Panc1 (cell line): ENCODE measurements at regions not wholly inside any gene's neighbourhood (a gene's known extent, or its start where the extent isn't known, plus 50 kb on each side); places are given as distances from the start of the nearest gene placed in this dataset.

ENCODE experiments used
- ATAC-seq: fragments of 200-7000 bp; cut with Tn5 transposase; 2 replicates; pipeline ENCODE4 v1.9.1; 2020; ENCODE audit warnings: mild to moderate bottlenecking, moderate library complexity
- BruUV-seq: library from RNA; stranded (reverse); fragments of 400-500 nt; replicated peaks from 2 replicates; lab custom pipeline; 2021; lab: Mats Ljungman, UMichigan
- CTCF ChIA-PET: fragments of 300-600 bp; sonication (Branson Sonifier 250); formaldehyde crosslinking; loops from one replicate; lab custom pipeline; 2022; ENCODE audit warnings: antibody characterized with exemption; lab: Charles Lee
- POLR2A ChIA-PET: fragments of 300-600 bp; sonication (Branson Sonifier 250); formaldehyde crosslinking; loops from one replicate; lab custom pipeline; 2022; ENCODE audit warnings: antibody characterized with exemption; lab: Charles Lee
- DNase-seq: peaks from one replicate; pipeline ENCODE4 v3.0.0-alpha.2; 2010; ENCODE audit warnings: low read depth, low spot score
- H3K27ac ChIP-seq: 2 replicates; pipeline ENCODE4 v1.5.1; 2011; ENCODE audit warnings: mild to moderate bottlenecking, low read length, inconsistent platforms
- H3K27me3 ChIP-seq: fragments of 200-500 bp; sonication (Bioruptor generic); 2 replicates; pipeline ENCODE4 v1.6.0; 2014; ENCODE audit warnings: low read length, inconsistent platforms; ENCODE audit not compliant: control insufficient read depth, insufficient read depth
- H3K36me3 ChIP-seq: fragments of 200-500 bp; sonication (Bioruptor generic); 2 replicates; pipeline ENCODE4 v1.5.1; 2014; ENCODE audit warnings: inconsistent platforms, mild to moderate bottlenecking, low read length, moderate library complexity; ENCODE audit not compliant: control insufficient read depth, insufficient read depth
- H3K4me1 ChIP-seq: 2 replicates; pipeline ENCODE4 v1.5.1; 2011; ENCODE audit warnings: inconsistent platforms, mild to moderate bottlenecking, low read length, moderate library complexity; ENCODE audit not compliant: control insufficient read depth, insufficient read depth
- H3K4me3 ChIP-seq, 2 experiments: 2 replicates each; pipeline ENCODE4 v1.5.1; 2011 to 2012; ENCODE audit warnings: low read depth in 2 of 2, low read length in 2 of 2, mild to moderate bottlenecking in 2 of 2, inconsistent platforms in 1 of 2, moderate library complexity in 1 of 2
- H3K9me3 ChIP-seq: fragments of 200-500 bp; sonication (Bioruptor generic); 2 replicates; pipeline ENCODE4 v1.5.1; 2014; ENCODE audit warnings: low read depth, mild to moderate bottlenecking, inconsistent platforms, low read length, moderate library complexity; ENCODE audit not compliant: control insufficient read depth, insufficient read depth
- POLR2AphosphoS5 ChIP-seq: IDR thresholded peaks from 2 replicates; pipeline ENCODE4 v1.6.1; 2012; ENCODE audit warnings: mild to moderate bottlenecking, low read depth, low read length, moderate library complexity
- SIN3A ChIP-seq: IDR thresholded peaks from 2 replicates; pipeline ENCODE4 v1.6.1; 2012; ENCODE audit warnings: low read depth, mild to moderate bottlenecking, low read length, moderate library complexity, borderline replicate concordance; ENCODE audit not compliant: insufficient read depth
- TCF7L2 ChIP-seq: IDR thresholded peaks from 2 replicates; pipeline ENCODE4 v1.6.1; 2011; ENCODE audit warnings: mild to moderate bottlenecking, low read depth, low read length, inconsistent platforms
- in situ Hi-C: cut with HindIII; loops from 2 replicates; pipeline ENCODE4 v1.10.0; 2016; ENCODE audit warnings: low sequenced_read_pairs, low pct_unique_long_range_greater_than_20kb
- intact Hi-C: fragments of 100-400 bp; cut with micrococcal nuclease; formaldehyde crosslinking; loops from one replicate; pipeline ENCODE4 v1.10.0; 2022; ENCODE audit not compliant: unreplicated experiment
- TF ChIP-seq, protein P1 (sequence below), 2 experiments: IDR thresholded peaks; 2 replicates each; pipeline ENCODE4 v1.6.1; 2011 to 2012; ENCODE audit warnings: low read depth in 2 of 2, control low read depth in 1 of 2, low read length in 1 of 2, mild to moderate bottlenecking in 1 of 2, moderate library complexity in 1 of 2; ENCODE audit not compliant: insufficient read depth in 1 of 2
- TF ChIP-seq, protein P2 (sequence below): fragments of 450-650 bp; IDR thresholded peaks from 2 replicates; pipeline ENCODE4 v1.5.1; 2017; ENCODE audit warnings: mild to moderate bottlenecking

- ChIA-PET POLR2A (no interaction called here), CTCF (interaction anchor here (0.6 kb wide), 1 partner anchor 541 kb away, joined by 12 read pairs; no protein-coding TSS in a partner anchor)
- intact Hi-C loops = no loop called here
Measured at GRCh38 chr7:46786221-46786954, 795.5 kb downstream of the TNS3 start.

GRCh38 chr7:46784732-46785131 is 797.2 kb downstream of the TNS3 start:
- peak; percentile 64 for ATAC-seq
- POLR2A ChIA-PET = no interaction called here
- Histone ChIP-seq H3K4me1 (no peaks in the 10 kb centered on the region), H3K9me3 (no peaks in the 10 kb centered on the region), H3K4me3 (no peak overlapping the region), H3K27ac (no peak overlapping the region), H3K27me3 (no peaks in the 10 kb centered on the region), H3K36me3 (no peaks in the 10 kb centered on the region)
- peak; percentile 78 for DNase-seq
- intact Hi-C loops (no loop called here), in situ Hi-C loops (no loop called here)
- BruUV-seq = no TSS peak
- no peak for TF ChIP-seq TCF7L2
- TF ChIP-seq SIN3A = no peak
- TF ChIP-seq, protein P1, sequence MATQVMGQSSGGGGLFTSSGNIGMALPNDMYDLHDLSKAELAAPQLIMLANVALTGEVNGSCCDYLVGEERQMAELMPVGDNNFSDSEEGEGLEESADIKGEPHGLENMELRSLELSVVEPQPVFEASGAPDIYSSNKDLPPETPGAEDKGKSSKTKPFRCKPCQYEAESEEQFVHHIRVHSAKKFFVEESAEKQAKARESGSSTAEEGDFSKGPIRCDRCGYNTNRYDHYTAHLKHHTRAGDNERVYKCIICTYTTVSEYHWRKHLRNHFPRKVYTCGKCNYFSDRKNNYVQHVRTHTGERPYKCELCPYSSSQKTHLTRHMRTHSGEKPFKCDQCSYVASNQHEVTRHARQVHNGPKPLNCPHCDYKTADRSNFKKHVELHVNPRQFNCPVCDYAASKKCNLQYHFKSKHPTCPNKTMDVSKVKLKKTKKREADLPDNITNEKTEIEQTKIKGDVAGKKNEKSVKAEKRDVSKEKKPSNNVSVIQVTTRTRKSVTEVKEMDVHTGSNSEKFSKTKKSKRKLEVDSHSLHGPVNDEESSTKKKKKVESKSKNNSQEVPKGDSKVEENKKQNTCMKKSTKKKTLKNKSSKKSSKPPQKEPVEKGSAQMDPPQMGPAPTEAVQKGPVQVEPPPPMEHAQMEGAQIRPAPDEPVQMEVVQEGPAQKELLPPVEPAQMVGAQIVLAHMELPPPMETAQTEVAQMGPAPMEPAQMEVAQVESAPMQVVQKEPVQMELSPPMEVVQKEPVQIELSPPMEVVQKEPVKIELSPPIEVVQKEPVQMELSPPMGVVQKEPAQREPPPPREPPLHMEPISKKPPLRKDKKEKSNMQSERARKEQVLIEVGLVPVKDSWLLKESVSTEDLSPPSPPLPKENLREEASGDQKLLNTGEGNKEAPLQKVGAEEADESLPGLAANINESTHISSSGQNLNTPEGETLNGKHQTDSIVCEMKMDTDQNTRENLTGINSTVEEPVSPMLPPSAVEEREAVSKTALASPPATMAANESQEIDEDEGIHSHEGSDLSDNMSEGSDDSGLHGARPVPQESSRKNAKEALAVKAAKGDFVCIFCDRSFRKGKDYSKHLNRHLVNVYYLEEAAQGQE (IDR thresholded peaks at IDR 0.05; ENCODE audit: insufficient read depth in 1 of 2, low read depth in 2 of 2, low read length in 1 of 2) = no peak
- no peak for TF ChIP-seq POLR2AphosphoS5
- TF ChIP-seq, protein P2, sequence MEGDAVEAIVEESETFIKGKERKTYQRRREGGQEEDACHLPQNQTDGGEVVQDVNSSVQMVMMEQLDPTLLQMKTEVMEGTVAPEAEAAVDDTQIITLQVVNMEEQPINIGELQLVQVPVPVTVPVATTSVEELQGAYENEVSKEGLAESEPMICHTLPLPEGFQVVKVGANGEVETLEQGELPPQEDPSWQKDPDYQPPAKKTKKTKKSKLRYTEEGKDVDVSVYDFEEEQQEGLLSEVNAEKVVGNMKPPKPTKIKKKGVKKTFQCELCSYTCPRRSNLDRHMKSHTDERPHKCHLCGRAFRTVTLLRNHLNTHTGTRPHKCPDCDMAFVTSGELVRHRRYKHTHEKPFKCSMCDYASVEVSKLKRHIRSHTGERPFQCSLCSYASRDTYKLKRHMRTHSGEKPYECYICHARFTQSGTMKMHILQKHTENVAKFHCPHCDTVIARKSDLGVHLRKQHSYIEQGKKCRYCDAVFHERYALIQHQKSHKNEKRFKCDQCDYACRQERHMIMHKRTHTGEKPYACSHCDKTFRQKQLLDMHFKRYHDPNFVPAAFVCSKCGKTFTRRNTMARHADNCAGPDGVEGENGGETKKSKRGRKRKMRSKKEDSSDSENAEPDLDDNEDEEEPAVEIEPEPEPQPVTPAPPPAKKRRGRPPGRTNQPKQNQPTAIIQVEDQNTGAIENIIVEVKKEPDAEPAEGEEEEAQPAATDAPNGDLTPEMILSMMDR = no peak
- CTCF ChIA-PET = no interaction called here

More at GRCh38 chr7:46786221-46786954, 795.5 kb downstream of the TNS3 start:
- TF ChIP-seq POLR2AphosphoS5 = no peak
- TF ChIP-seq, protein P2 = peak; percentile 12; the same call in 1 of the 2 replicates
- H3K4me1 ChIP-seq = no peaks in the 10 kb centered on the region
- in situ Hi-C loops = no loop called here
- 0 out of 2 replicates have a peak overlapping the region, but pooled peaks have one; percentile 3 for H3K27ac ChIP-seq
- peak overlapping the region in 1 of 2 experiments; percentile 9; a peak in 1 of 4 replicates for H3K4me3 ChIP-seq
- no TSS peak for BruUV-seq
- no peaks in the 10 kb centered on the region for H3K9me3 ChIP-seq
- peak; percentile 74 for DNase-seq
- no peaks in the 10 kb centered on the region for H3K36me3 ChIP-seq
- H3K27me3 ChIP-seq = no peaks in the 10 kb centered on the region
- ATAC-seq = peak; percentile 81
